ENCODE measurements at regions not wholly inside any gene's neighbourhood (a gene's known extent, or its start where the extent isn't known, plus 50 kb on each side); places are given as distances from the start of the nearest gene placed in this dataset.

- TF ChIP-seq, protein P1, sequence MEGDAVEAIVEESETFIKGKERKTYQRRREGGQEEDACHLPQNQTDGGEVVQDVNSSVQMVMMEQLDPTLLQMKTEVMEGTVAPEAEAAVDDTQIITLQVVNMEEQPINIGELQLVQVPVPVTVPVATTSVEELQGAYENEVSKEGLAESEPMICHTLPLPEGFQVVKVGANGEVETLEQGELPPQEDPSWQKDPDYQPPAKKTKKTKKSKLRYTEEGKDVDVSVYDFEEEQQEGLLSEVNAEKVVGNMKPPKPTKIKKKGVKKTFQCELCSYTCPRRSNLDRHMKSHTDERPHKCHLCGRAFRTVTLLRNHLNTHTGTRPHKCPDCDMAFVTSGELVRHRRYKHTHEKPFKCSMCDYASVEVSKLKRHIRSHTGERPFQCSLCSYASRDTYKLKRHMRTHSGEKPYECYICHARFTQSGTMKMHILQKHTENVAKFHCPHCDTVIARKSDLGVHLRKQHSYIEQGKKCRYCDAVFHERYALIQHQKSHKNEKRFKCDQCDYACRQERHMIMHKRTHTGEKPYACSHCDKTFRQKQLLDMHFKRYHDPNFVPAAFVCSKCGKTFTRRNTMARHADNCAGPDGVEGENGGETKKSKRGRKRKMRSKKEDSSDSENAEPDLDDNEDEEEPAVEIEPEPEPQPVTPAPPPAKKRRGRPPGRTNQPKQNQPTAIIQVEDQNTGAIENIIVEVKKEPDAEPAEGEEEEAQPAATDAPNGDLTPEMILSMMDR (IDR thresholded peaks at IDR 0.05; ENCODE audit: control extremely low read depth in 1 of 3, insufficient read depth in 1 of 3, low read depth in 1 of 3, low read length in 3 of 3), result no peak
- TF ChIP-seq POLR2A (IDR thresholded peaks at IDR 0.05; ENCODE audit: control extremely low read depth in 1 of 2, low read depth in 2 of 2, low read length in 2 of 2), result no peak
- no peak for TF ChIP-seq SRF (IDR thresholded peaks at IDR 0.05; ENCODE audit: low read depth, low read length)
- TF ChIP-seq GABPA (IDR thresholded peaks at IDR 0.05; ENCODE audit: borderline replicate concordance, insufficient read depth, low read length), result no peak
- TF ChIP-seq ZNF274 (IDR thresholded peaks at IDR 0.05; ENCODE audit: borderline replicate concordance, extremely low read depth, low read length), result no peak
- TF ChIP-seq JUND (IDR thresholded peaks at IDR 0.05; ENCODE audit: low read length), result no peak
- TF ChIP-seq TAF7 (optimal IDR thresholded peaks at IDR 0.05; ENCODE audit: borderline replicate concordance, low read depth, low read length), result no peak
- no peak for TF ChIP-seq EZH2 (IDR thresholded peaks at IDR 0.05; ENCODE audit: low read depth, low read length, severe bottlenecking)
- TF ChIP-seq RXRA (IDR thresholded peaks at IDR 0.05; ENCODE audit: insufficient read depth, low read depth, low read length), result no peak
Measured at GRCh38 chr3:72262736-72263135, 477.8 kb upstream of the PROK2 start.

All from H1 (cell line).